ENCODE measurements at regions not wholly inside any gene's neighbourhood (a gene's known extent, or its start where the extent isn't known, plus 50 kb on each side); places are given as distances from the start of the nearest gene placed in this dataset.

DNA sequence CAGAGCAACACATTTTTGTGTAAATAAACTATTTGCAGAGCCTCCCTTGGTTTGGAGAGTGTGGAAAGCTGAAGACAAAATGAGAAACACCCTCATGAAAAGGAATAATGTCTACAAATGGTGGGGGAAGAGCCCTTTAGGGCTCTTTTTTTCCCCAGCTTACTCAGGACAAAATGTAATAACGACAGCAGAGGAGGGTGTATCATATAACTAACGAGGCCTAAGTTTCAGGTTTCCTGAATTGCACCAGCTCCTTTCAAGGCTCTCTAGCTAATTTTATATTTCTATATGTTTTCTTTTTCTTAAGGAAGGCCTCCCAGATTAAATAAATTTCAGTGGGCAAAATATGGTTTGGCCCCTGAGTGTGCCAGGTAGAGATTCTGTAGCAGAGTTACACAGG, 116.3 kb downstream of the FEM1C start:
- Mint-ChIP-seq H3K36me3 (ENCODE audit: insufficient read depth in 1 of 3, low read depth in 3 of 3) (no peaks in the 10 kb centered on the region), H3K4me3 (no peak overlapping the region), H3K4me1 (peaks cover 17 to 25% of the 10 kb centered on the region in 2 experiments), H3K27me3 (ENCODE audit: low read depth) (no peaks in the 10 kb centered on the region; the same call in 1 of the 2 replicates), H3K27ac (no peak overlapping the region), H3K9me3 (no peaks in the 10 kb centered on the region)
- Histone ChIP-seq H4K91ac (ENCODE audit: insufficient read length, low read depth, low read length) (no peak overlapping the region), H4K20me1 (ENCODE audit: control insufficient read depth, insufficient read depth, insufficient read length) (no peaks in the 10 kb centered on the region), H2AFZ (ENCODE audit: low read length) (no peak overlapping the region), H4K5ac (ENCODE audit: insufficient read length, low read depth, low read length) (no peak overlapping the region), H3K23me2 (ENCODE audit: insufficient read length, low read depth, low read length, poor library complexity, severe bottlenecking) (no peaks in the 10 kb centered on the region), H2BK120ac (ENCODE audit: low read depth, low read length, poor library complexity, severe bottlenecking) (no peak overlapping the region), H3K27ac (ENCODE audit: insufficient read length, low read depth, low read length) (no peak overlapping the region), H2BK5ac (ENCODE audit: insufficient read length, low read length) (no peak overlapping the region), H3K9ac (ENCODE audit: extremely low read depth, insufficient read length, low read length) (no peak overlapping the region), H2BK20ac (ENCODE audit: low read depth, low read length, poor library complexity, severe bottlenecking) (no peak overlapping the region), H3K79me1 (ENCODE audit: insufficient read depth, low read depth, low read length, poor library complexity, severe bottlenecking) (no peaks in the 10 kb centered on the region), H2BK12ac (ENCODE audit: insufficient read length, low read depth, low read length) (no peak overlapping the region), H3K4me2 (ENCODE audit: insufficient read depth, insufficient read length, low read length) (no peak overlapping the region), H3T11ph (ENCODE audit: low read length) (no peak overlapping the region), H3K27me3 (ENCODE audit: insufficient read depth, low read length) (no peaks in the 10 kb centered on the region), H3K56ac (ENCODE audit: insufficient read length, low read depth, low read length) (no peak overlapping the region), H2BK15ac (ENCODE audit: low read depth, low read length) (no peak overlapping the region), H3K14ac (ENCODE audit: insufficient read depth, low read length) (no peak overlapping the region), H3K79me2 (ENCODE audit: insufficient read depth, low read length) (no peaks in the 10 kb centered on the region), H3K4ac (ENCODE audit: low read depth, low read length) (no peak overlapping the region), H3K9me3 (ENCODE audit: control insufficient read depth, low read depth, low read length) (no peaks in the 10 kb centered on the region), H4K8ac (replicated peaks; ENCODE audit: insufficient read length, low read depth, low read length) (no peak overlapping the region), H2AK5ac (ENCODE audit: insufficient read length, low read length) (no peak overlapping the region), H3K18ac (ENCODE audit: insufficient read length, low read depth, low read length) (no peak overlapping the region), H3K23ac (ENCODE audit: insufficient read length, low read depth, low read length) (no peak overlapping the region), H3K4me1 (ENCODE audit: insufficient read depth, low read length) (no peaks in the 10 kb centered on the region)
- no CpG with 5 or more reads among the region's 2 CpGs for WGBS (ENCODE audit: extremely low coverage, insufficient read length, low lambda C conversion rate)
- TF ChIP-seq, protein P1, sequence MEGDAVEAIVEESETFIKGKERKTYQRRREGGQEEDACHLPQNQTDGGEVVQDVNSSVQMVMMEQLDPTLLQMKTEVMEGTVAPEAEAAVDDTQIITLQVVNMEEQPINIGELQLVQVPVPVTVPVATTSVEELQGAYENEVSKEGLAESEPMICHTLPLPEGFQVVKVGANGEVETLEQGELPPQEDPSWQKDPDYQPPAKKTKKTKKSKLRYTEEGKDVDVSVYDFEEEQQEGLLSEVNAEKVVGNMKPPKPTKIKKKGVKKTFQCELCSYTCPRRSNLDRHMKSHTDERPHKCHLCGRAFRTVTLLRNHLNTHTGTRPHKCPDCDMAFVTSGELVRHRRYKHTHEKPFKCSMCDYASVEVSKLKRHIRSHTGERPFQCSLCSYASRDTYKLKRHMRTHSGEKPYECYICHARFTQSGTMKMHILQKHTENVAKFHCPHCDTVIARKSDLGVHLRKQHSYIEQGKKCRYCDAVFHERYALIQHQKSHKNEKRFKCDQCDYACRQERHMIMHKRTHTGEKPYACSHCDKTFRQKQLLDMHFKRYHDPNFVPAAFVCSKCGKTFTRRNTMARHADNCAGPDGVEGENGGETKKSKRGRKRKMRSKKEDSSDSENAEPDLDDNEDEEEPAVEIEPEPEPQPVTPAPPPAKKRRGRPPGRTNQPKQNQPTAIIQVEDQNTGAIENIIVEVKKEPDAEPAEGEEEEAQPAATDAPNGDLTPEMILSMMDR (conservative IDR thresholded peaks at IDR 0.05), result no peak
- DNase-seq, result no peak
